IPS DF 6.9 (cell line): ENCODE measurements at regions not wholly inside any gene's neighbourhood (a gene's known extent, or its start where the extent isn't known, plus 50 kb on each side); places are given as distances from the start of the nearest gene placed in this dataset.

ENCODE experiments used
- DNase-seq: peaks from one replicate; pipeline ENCODE4 v3.0.0-alpha.2; 2013; ENCODE audit warnings: low read depth, low spot score
- H3K27ac ChIP-seq: one replicate; pipeline ENCODE4 v1.5.1; 2013; ENCODE audit warnings: low read length, control low read depth
- H3K27me3 ChIP-seq: 2 replicates; pipeline ENCODE4 v1.6.1; 2013; ENCODE audit warnings: mild to moderate bottlenecking, low read length; ENCODE audit not compliant: control insufficient read depth, insufficient read depth
- H3K36me3 ChIP-seq: 2 replicates; pipeline ENCODE4 v1.6.1; 2013; ENCODE audit warnings: low read length; ENCODE audit not compliant: control insufficient read depth, insufficient read depth
- H3K4me1 ChIP-seq: 2 replicates; pipeline ENCODE4 v1.6.1; 2013; ENCODE audit warnings: low read length; ENCODE audit not compliant: control insufficient read depth, insufficient read depth
- H3K4me3 ChIP-seq: 2 replicates; pipeline ENCODE4 v1.5.1; 2013; ENCODE audit warnings: mild to moderate bottlenecking, low read length
- H3K9me3 ChIP-seq: 2 replicates; pipeline ENCODE4 v1.6.1; 2013; ENCODE audit warnings: low read length, inconsistent platforms; ENCODE audit not compliant: control insufficient read depth, insufficient read depth
- WGBS: extraction: QIAGEN DNeasy Blood & Tissue Kit; methylation state at CpG from one replicate; pipeline ENCODE4 v1.1.7; 2013; ENCODE audit warnings: mixed read lengths, missing lambda C conversion rate; ENCODE audit not compliant: insufficient read length, insufficient coverage; 5-methylcytosine and 5-hydroxymethylcytosine counted together

DNA sequence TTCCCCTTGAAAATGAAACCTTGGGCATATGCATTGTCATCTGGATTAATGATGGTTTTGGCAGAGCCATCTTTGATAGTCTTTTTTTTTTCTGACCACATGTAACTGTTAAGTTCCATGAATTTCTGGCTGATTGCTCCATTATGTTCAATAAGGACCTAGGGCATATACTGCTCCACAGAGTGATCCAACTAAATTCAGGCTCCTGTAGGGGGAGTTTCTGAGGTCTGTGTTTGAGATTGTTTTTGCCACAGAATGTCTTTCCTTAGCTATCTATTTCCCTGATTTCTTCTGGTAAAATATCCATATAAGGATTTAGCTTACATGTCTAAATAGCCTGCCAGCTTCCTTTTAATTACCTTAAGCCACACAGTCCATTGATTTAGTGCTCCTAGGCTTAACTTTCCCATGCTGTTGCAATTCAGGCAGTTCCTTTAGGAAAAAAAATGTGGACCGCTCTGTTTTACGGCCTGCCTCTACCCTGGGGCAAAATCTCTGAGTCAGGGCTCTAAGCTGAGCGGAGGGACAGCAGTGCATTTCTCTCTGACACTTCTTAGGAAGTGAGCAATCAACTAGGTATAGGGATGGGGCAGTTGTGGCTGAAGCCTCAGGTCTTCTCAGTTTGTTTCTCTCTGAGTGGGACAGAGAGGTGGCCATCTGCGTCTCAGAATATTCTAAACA is 796.2 kb downstream of the NR2F2 start:
- WGBS, result no CpG with 5 or more reads among the region's 4 CpGs
- H3K36me3 ChIP-seq, result no peaks in the 10 kb centered on the region
- no peak overlapping the region for H3K4me3 ChIP-seq
- H3K9me3 ChIP-seq, result no peaks in the 10 kb centered on the region
- no peaks in the 10 kb centered on the region for H3K27me3 ChIP-seq
- DNase-seq, result no peak
- no peaks in the 10 kb centered on the region for H3K4me1 ChIP-seq
- H3K27ac ChIP-seq, result no peak overlapping the region

DNA sequence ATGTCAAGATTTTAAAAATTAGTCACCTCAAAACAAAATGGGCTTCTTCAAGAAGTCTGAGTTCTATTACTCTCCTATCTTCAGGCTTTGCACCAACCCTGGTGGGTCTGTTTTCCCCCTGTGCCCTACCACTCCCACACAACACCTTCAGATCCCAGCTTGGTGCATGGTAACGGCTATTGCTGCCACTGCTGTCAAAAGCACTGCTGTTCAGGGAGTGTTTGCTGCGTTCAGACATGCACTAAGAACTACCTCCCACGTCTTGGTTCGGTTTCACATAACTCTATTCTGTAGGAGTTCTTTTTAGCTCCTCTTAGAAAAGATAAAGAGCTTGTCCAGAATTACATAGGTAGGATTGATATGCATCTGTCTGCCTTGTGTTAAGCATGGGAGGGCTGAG is 799.2 kb downstream of the NR2F2 start:
- H3K4me3 ChIP-seq, result no peak overlapping the region
- no peaks in the 10 kb centered on the region for H3K27me3 ChIP-seq
- WGBS, result no CpG with 5 or more reads among the region's 4 CpGs
- no peak for DNase-seq
- no peak overlapping the region for H3K27ac ChIP-seq
- no peaks in the 10 kb centered on the region for H3K4me1 ChIP-seq
- no peaks in the 10 kb centered on the region for H3K9me3 ChIP-seq
- no peaks in the 10 kb centered on the region for H3K36me3 ChIP-seq

DNA sequence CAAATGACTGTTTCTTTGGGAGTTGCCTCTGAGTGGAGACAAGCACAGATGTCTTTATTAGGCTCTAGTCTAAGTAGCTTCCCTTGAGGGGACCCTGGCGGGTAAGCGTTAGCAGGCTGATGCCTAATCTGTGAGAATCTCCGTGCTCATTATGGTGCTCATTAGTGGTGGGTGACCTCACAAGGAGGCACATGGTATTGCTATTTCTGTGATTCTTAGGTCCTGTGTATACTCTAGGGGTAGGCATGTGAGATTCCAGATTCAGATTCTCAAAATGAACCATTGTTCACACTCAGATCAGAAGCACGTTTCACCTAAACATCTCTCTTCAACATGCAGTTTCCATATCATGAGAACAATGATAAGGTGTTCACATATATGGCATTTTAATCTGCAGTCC is 809.7 kb downstream of the NR2F2 start:
- Histone ChIP-seq H3K27ac (no peak overlapping the region), H3K27me3 (no peaks in the 10 kb centered on the region), H3K36me3 (no peaks in the 10 kb centered on the region), H3K9me3 (no peaks in the 10 kb centered on the region), H3K4me3 (no peak overlapping the region), H3K4me1 (no peaks in the 10 kb centered on the region)
- DNase-seq, result no peak
- WGBS, result no CpG with 5 or more reads among the region's 4 CpGs

DNA sequence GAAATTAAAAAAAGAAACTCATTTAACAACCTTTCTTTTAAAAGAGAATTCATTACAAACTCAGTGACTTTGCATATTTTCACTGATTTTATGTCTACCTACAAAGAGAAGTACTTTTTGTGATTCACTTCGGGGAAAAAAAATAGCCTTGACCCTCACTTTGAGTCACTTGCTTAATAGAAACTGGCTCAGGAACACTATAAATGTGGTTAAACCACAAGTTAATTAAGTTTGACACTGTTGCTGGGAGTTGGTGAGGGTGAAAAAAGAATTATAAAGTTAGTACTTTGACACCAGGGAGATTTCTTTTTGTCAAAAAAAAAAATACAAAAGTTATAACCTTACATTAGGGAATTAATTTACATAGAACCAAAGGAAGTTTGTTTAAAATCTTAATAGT is 810.9 kb downstream of the NR2F2 start:
- H3K4me1 ChIP-seq, result no peaks in the 10 kb centered on the region
- H3K27ac ChIP-seq, result no peak overlapping the region
- H3K36me3 ChIP-seq, result no peaks in the 10 kb centered on the region
- no peak for DNase-seq
- WGBS, result no CpG with 5 or more reads among the region's 1 CpG
- no peaks in the 10 kb centered on the region for H3K9me3 ChIP-seq
- H3K4me3 ChIP-seq, result no peak overlapping the region
- H3K27me3 ChIP-seq, result no peaks in the 10 kb centered on the region

DNA sequence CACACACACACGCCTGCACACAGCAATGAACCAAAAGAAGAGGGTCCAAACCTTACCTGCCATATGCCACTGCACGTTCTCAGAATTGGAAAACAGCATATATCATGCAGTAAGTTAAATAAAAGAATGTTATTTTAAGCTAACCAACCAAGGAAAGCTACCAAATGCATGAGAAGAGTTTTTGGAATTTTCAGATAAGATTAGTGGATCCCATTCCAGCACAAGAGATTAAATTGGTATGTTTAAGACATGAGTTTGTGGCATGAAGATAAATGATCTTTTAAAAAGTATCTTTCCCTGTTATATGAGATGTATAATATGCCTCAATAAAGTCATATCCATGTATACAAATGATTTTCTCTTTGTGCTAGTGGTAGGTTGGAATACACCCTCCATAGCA is 811.4 kb downstream of the NR2F2 start:
- Histone ChIP-seq H3K4me1 (no peaks in the 10 kb centered on the region), H3K9me3 (no peaks in the 10 kb centered on the region), H3K4me3 (no peak overlapping the region), H3K36me3 (no peaks in the 10 kb centered on the region), H3K27me3 (no peaks in the 10 kb centered on the region), H3K27ac (no peak overlapping the region)
- no peak for DNase-seq
- no CpG with 5 or more reads among the region's 2 CpGs for WGBS

DNA sequence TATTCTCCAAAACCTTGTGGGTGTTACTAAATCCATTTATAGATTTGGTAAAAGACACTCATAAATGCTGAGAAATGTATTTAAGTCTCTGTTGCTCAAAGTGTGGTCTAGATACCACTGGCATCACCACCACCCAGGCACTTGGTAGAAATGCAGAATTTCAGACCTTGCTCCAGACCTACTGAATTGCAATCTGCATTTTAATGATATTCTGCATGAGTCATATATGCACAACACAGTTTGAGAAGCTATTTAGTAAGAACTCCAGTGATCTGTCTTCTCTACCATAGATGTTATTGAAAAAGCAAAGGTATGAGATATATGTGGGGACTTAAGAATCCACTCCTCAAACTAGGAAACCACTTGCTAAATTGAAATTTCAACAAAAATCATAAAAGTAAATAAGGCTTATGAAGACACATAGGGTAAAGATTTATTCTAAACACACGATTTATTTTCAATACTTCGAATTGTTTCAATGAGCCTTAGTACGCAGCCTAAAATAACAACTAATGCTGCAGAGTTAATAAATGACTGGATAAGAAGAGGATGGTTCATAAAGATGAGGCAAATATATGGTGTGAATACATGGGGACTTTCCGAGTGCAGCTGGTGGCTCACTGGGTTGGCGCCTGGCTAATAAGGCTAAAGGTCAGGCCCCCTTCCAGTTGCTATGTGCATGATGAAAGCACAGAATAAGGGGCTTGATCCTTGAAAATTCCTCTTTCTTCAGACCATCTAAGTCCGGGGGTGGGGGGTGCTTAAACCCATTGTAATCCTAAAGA is 813.3 kb downstream of the NR2F2 start:
- no peak overlapping the region for H3K4me3 ChIP-seq
- H3K4me1 ChIP-seq, result no peaks in the 10 kb centered on the region
- WGBS, result no CpG with 5 or more reads among the region's 6 CpGs
- H3K27me3 ChIP-seq, result no peaks in the 10 kb centered on the region
- H3K9me3 ChIP-seq, result no peaks in the 10 kb centered on the region
- DNase-seq, result no peak
- no peaks in the 10 kb centered on the region for H3K36me3 ChIP-seq
- no peak overlapping the region for H3K27ac ChIP-seq

DNA sequence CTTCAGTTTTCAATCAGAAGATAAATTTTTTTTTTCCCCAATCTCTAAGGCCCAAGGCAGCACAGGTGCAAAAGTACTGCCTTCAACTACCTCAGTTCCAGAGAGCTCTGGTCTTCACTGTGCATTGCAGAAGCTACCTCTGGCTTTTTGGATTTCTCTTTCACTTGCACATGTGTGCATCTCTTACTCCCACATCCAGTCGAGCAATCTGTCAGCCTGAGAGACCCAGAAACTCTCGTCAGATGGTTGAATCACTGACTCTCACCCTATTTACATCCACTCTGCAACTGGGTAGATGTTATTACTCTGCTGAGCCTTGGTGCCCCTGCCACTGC is 813.8 kb downstream of the NR2F2 start:
- Histone ChIP-seq H3K9me3 (no peaks in the 10 kb centered on the region), H3K4me1 (no peaks in the 10 kb centered on the region), H3K4me3 (no peak overlapping the region), H3K36me3 (no peaks in the 10 kb centered on the region), H3K27me3 (no peaks in the 10 kb centered on the region), H3K27ac (no peak overlapping the region)
- no CpG with 5 or more reads among the region's 2 CpGs for WGBS
- DNase-seq, result no peak

DNA sequence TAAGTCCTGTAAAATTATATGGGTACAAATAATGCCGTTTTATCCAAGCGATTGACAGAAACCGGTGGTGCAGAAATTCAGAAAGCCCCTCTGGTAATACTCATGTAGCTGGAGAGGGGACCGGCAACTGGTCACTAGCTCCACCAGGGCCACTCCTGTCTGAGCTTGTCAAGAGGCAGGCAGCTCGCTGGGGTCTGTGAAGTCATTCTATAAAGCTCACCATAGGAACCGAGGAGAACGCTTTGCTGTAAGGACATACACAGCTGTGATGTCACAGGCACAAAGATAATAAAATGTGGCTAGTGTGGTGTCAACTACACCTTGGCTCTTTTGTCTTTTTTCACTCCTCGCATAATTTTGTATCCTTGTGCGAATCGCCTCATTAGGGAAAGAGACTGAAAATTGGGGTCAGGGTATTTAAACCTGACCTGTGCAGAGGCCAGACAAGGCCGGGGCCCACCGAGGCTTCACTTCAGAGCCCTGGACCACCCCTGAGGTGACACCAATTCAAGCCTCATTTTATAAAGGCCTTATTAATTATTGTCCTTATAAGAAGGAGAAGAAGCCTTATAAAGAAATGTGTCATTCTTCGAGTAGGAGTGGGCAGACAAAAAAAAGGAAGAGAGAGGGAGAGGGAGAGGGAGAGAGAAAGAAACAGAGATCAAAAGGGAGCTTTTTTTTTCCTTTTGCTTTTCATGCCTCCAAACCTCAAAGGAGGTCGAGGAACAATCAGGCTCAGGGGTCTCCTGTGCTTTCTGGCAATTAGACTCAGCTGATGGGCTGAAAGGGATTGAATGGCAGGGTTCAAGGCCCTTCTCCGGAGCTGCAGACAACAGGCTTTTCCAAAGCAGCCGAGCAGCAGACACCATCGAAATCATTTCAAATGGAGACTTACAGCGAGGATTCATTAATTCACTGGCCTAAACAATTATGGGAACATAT is 813.3 kb upstream of the ARRDC4 start:
- Histone ChIP-seq H3K9me3 (no peaks in the 10 kb centered on the region), H3K4me1 (no peaks in the 10 kb centered on the region), H3K36me3 (no peaks in the 10 kb centered on the region), H3K27me3 (no peaks in the 10 kb centered on the region), H3K4me3 (no peak overlapping the region), H3K27ac (no peak overlapping the region)
- no CpG with 5 or more reads among the region's 18 CpGs for WGBS
- DNase-seq, result no peak

DNA sequence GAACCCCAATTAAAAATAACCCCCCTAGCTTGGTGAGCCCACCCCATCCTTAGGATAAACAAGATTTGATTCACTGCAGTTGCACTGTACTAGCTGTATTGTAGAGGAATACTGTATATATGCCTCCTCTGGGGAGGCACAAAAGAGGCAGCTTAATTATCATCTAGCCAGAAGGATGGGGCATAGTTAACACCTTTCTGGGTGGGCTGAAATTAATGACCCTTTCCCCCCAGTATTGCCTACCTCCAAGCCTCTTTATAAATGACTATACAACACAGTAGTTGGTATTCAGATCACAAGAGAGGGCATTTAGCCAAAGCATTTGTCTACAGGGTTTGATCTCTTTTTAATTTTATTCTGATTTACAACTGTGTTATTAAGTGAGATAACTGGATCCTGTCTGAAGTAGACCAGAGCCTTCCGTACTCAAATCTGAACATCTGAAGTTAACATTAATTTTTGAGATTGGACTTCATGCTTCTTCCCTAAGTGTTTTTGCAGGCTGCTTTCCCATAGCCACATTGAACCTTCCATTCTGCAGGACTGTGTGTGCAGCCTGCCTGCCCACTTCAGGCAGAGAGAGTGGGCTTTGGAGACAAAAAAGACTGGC is 807.0 kb upstream of the ARRDC4 start:
- Histone ChIP-seq H3K4me1 (no peaks in the 10 kb centered on the region), H3K27ac (no peak overlapping the region), H3K4me3 (no peak overlapping the region), H3K9me3 (no peaks in the 10 kb centered on the region), H3K36me3 (no peaks in the 10 kb centered on the region), H3K27me3 (no peaks in the 10 kb centered on the region)
- no peak for DNase-seq
- WGBS, result no CpG with 5 or more reads among the region's 1 CpG

DNA sequence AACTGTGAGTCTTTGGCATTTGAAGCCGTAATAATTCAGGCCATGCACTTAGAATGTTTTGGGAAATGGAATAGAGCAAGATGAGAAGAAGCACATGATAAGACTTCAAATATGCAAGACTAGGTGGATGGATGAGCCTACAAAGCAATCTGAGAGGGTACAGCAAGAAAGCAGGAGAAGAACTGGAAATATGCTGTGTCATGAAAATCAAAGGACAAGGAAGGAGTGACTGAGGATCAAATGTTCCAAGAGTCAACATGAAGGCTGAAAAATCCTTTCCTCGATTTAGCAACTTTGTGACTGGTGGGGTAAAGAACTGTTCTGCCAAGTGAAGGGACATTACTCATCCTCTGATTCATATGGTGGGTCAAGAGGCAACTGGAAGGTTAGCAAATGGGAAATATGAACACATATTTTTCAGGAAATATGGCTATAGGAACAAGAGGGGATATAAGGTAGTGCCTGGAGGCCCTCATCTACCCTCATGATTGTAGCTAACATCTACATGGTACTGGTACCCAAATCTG is 803.7 kb upstream of the ARRDC4 start:
- no peaks in the 10 kb centered on the region for H3K9me3 ChIP-seq
- WGBS, result no CpG with 5 or more reads among the region's 2 CpGs
- no peak for DNase-seq

More for the DNA sequence above, 803.7 kb upstream of the ARRDC4 start:
- Histone ChIP-seq H3K27ac (no peak overlapping the region), H3K4me3 (no peak overlapping the region), H3K36me3 (no peaks in the 10 kb centered on the region), H3K4me1 (no peaks in the 10 kb centered on the region), H3K27me3 (no peaks in the 10 kb centered on the region)
